Spleen (tissue), 7 donors: ENCODE measurements at regions not wholly inside any gene's neighbourhood (a gene's known extent, or its start where the extent isn't known, plus 50 kb on each side); places are given as distances from the start of the nearest gene placed in this dataset.

ENCODE experiments used
- CTCF ChIP-seq, 11 experiments: fragments of 200-600 bp in 7 of 11; fragments of 450-650 bp in 4 of 11; sonication (generic) in 4 of 11; IDR thresholded peaks in 8 of 11; conservative IDR thresholded peaks in 3 of 11; 1 replicate in 7 of 11; 2 replicates in 4 of 11; pipeline versions ENCODE4 v1.4.0 to v1.8.0; 2016 to 2021; ENCODE audit warnings: antibody characterized with exemption in 11 of 11, inconsistent platforms in 4 of 11, mild to moderate bottlenecking in 1 of 11
- POLR2A ChIP-seq, 3 donors: fragments of 450-650 bp; IDR thresholded peaks; one replicate each; pipeline ENCODE4 v1.5.1; 2017; ENCODE audit warnings: antibody characterized with exemption in 3 of 3, mild to moderate bottlenecking in 1 of 3
- donor health status: DM: no; HTN: no; CAD: no; lungs with moderate emphysema.
- donor health status: DM: no; HTN: no; CAD: no.
- donor health status: DM: no; HTN: no; CAD: no.

- TF ChIP-seq CTCF (IDR thresholded peaks at IDR 0.05 in 8 of 11, conservative IDR thresholded peaks at IDR 0.05 in 3 of 11) (no peak), POLR2A (IDR thresholded peaks at IDR 0.05) (no peak)
Observed at GRCh38 chr18:2027016-2027415, 544.3 kb downstream of the METTL4 start.
